NB4 (cell line): ENCODE measurements at regions not wholly inside any gene's neighbourhood (a gene's known extent, or its start where the extent isn't known, plus 50 kb on each side); places are given as distances from the start of the nearest gene placed in this dataset.
"Not testable (repeated sequence)": the region's sequence is repeated elsewhere in the genome, so short reads cannot be mapped to it uniquely, and the experiment has no call there.

Source experiments
- POLR2A ChIP-seq: IDR thresholded peaks from 2 replicates; pipeline ENCODE4 v1.6.1; 2011; ENCODE audit warnings: mild to moderate bottlenecking; ENCODE audit not compliant: insufficient read length; ENCODE audit errors: extremely low read depth
- TF ChIP-seq, protein P1 (sequence below): IDR thresholded peaks from one replicate; pipeline ENCODE4 v1.5.1; 2012; ENCODE audit warnings: low read depth, low read length
- TF ChIP-seq, protein P2 (sequence below): IDR thresholded peaks from 2 replicates; pipeline ENCODE4 v1.6.1; 2011; ENCODE audit warnings: low read depth, low read length

DNA sequence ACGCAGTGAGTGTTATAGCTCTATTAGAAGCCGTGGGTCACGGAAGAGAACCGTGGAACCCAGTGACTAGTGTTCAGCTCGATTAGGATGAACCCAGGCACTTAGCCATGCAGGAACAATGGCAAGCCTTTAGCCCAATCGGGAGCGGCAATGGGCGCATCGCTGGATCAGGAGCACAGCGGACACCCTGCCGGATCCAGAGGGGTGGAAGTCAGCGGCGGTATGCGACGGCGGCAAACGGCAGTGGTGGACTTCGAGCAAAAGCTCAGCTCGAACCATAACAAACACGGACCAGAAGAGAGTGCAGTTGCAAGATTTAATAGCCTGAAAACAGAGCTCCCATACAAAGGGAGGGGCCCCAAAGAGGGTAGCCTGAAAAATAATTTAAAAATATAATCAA, 112.8 kb downstream of the CGGBP1 start:
- TF ChIP-seq, protein P1, sequence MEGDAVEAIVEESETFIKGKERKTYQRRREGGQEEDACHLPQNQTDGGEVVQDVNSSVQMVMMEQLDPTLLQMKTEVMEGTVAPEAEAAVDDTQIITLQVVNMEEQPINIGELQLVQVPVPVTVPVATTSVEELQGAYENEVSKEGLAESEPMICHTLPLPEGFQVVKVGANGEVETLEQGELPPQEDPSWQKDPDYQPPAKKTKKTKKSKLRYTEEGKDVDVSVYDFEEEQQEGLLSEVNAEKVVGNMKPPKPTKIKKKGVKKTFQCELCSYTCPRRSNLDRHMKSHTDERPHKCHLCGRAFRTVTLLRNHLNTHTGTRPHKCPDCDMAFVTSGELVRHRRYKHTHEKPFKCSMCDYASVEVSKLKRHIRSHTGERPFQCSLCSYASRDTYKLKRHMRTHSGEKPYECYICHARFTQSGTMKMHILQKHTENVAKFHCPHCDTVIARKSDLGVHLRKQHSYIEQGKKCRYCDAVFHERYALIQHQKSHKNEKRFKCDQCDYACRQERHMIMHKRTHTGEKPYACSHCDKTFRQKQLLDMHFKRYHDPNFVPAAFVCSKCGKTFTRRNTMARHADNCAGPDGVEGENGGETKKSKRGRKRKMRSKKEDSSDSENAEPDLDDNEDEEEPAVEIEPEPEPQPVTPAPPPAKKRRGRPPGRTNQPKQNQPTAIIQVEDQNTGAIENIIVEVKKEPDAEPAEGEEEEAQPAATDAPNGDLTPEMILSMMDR, result not testable (repeated sequence)
- TF ChIP-seq, protein P2, sequence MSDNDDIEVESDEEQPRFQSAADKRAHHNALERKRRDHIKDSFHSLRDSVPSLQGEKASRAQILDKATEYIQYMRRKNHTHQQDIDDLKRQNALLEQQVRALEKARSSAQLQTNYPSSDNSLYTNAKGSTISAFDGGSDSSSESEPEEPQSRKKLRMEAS, result not testable (repeated sequence)
- not testable (repeated sequence) for TF ChIP-seq POLR2A
